Calu3 (cell line): ENCODE measurements at regions not wholly inside any gene's neighbourhood (a gene's known extent, or its start where the extent isn't known, plus 50 kb on each side); places are given as distances from the start of the nearest gene placed in this dataset.

Experiments used
- BruUV-seq: library from RNA; stranded (reverse); fragments of 400-500 nt; replicated peaks from 2 replicates; lab custom pipeline; 2021; lab: Mats Ljungman, UMichigan
- CTCF ChIA-PET: fragments of 300-600 bp; sonication (Branson Sonifier 250); formaldehyde crosslinking; loops from one replicate; lab custom pipeline; 2022; ENCODE audit warnings: antibody characterized with exemption; lab: Charles Lee
- DNase-seq: peaks from one replicate; pipeline ENCODE4 v3.0.0; 2022
- H3K27ac Mint-ChIP-seq: one replicate; pipeline ENCODE4 v1.8.0; 2022; ENCODE audit warnings: mixed read lengths; ENCODE audit not compliant: unreplicated experiment
- H3K27me3 Mint-ChIP-seq: one replicate; pipeline ENCODE4 v1.8.0; 2022; ENCODE audit warnings: mixed read lengths; ENCODE audit not compliant: unreplicated experiment
- H3K36me3 Mint-ChIP-seq: one replicate; pipeline ENCODE4 v1.8.0; 2022; ENCODE audit warnings: mild to moderate bottlenecking, moderate library complexity, mixed read lengths; ENCODE audit not compliant: insufficient read depth, unreplicated experiment
- H3K4me1 Mint-ChIP-seq: one replicate; pipeline ENCODE4 v1.8.0; 2022; ENCODE audit warnings: mild to moderate bottlenecking, low read depth, mixed read lengths; ENCODE audit not compliant: unreplicated experiment
- H3K4me3 Mint-ChIP-seq: one replicate; pipeline ENCODE4 v1.8.0; 2022; ENCODE audit warnings: mild to moderate bottlenecking, low read depth, moderate library complexity, mixed read lengths; ENCODE audit not compliant: unreplicated experiment
- H3K9me3 Mint-ChIP-seq: one replicate; pipeline ENCODE4 v1.8.0; 2022; ENCODE audit warnings: low read depth, mixed read lengths; ENCODE audit not compliant: unreplicated experiment
- intact Hi-C: fragments of 100-400 bp; cut with micrococcal nuclease; formaldehyde crosslinking; loops from one replicate; pipeline ENCODE4 v1.10.0; 2022; ENCODE audit not compliant: unreplicated experiment
- TF ChIP-seq, protein P1 (sequence below): fragments of 200-600 bp; IDR thresholded peaks from one replicate; pipeline ENCODE4 v1.8.0; 2022; ENCODE audit warnings: antibody characterized with exemption; ENCODE audit not compliant: unreplicated experiment

DNA sequence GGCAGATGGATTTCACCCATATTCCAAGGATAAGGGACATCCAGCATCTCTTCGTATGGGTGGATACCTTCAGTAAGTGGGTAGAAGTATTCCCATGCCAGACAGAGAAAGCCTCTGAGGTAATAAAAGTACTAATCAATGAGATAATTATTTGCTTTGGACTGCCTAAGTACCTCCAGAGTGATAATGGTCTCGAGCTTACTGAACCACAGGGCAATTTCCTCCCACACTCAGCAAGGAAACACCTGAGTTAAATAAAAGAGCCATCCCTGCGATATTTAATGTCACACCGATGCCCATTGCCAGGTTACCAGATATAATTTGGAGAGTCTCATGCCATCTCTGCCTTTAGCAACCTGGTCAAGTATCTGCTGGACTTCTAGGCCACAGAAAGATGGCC, 70.6 kb upstream of the MPEG1 start:
- Mint-ChIP-seq H3K4me3 (no peak overlapping the region), H3K36me3 (no peaks in the 10 kb centered on the region), H3K9me3 (no peaks in the 10 kb centered on the region), H3K27ac (no peak overlapping the region), H3K27me3 (peaks cover 32% of the 10 kb centered on the region), H3K4me1 (no peaks in the 10 kb centered on the region)
- CTCF ChIA-PET = interaction anchor here (0.9 kb wide), 1 partner anchor 19 kb away, joined by 3 read pairs; no protein-coding TSS in a partner anchor
- TF ChIP-seq, protein P1, sequence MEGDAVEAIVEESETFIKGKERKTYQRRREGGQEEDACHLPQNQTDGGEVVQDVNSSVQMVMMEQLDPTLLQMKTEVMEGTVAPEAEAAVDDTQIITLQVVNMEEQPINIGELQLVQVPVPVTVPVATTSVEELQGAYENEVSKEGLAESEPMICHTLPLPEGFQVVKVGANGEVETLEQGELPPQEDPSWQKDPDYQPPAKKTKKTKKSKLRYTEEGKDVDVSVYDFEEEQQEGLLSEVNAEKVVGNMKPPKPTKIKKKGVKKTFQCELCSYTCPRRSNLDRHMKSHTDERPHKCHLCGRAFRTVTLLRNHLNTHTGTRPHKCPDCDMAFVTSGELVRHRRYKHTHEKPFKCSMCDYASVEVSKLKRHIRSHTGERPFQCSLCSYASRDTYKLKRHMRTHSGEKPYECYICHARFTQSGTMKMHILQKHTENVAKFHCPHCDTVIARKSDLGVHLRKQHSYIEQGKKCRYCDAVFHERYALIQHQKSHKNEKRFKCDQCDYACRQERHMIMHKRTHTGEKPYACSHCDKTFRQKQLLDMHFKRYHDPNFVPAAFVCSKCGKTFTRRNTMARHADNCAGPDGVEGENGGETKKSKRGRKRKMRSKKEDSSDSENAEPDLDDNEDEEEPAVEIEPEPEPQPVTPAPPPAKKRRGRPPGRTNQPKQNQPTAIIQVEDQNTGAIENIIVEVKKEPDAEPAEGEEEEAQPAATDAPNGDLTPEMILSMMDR = no peak
- BruUV-seq = no TSS peak
- intact Hi-C loops = loop anchor here (5.0 to 10.0 kb wide), 2 partner anchors 76 to 401 kb away; no protein-coding TSS in a partner anchor
- DNase-seq = no peak

DNA sequence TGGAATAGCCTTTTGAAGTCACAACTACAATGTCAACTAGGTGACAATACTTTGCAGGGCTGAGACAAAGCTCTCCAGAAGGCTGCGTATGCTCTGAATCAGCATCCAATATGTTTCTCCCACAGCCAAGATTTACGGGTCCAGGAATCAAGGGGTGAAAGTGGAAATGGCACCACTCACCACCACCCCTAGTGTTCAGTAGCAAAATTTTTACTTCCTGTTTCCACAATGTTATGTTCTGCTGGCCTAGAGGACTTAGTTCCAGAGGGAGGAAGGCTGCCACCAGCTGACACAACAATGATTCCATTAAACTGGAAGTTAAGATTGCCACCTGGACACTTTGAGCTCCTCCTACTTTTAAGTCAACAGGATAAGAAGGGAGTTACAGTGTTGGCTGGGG, 68.5 kb upstream of the MPEG1 start:
- no peaks in the 10 kb centered on the region for H3K36me3 Mint-ChIP-seq
- H3K27me3 Mint-ChIP-seq = peaks cover 11% of the 10 kb centered on the region
- no peak overlapping the region for H3K27ac Mint-ChIP-seq
- TF ChIP-seq, protein P1 = no peak
- BruUV-seq = no TSS peak
- DNase-seq = no peak
- H3K4me1 Mint-ChIP-seq = no peaks in the 10 kb centered on the region
- intact Hi-C loops = loop anchor here (5.0 to 10.0 kb wide), 2 partner anchors 74 to 404 kb away; no protein-coding TSS in a partner anchor
- H3K9me3 Mint-ChIP-seq = peaks cover 2% of the 10 kb centered on the region
- CTCF ChIA-PET = no interaction called here
- H3K4me3 Mint-ChIP-seq = no peak overlapping the region

DNA sequence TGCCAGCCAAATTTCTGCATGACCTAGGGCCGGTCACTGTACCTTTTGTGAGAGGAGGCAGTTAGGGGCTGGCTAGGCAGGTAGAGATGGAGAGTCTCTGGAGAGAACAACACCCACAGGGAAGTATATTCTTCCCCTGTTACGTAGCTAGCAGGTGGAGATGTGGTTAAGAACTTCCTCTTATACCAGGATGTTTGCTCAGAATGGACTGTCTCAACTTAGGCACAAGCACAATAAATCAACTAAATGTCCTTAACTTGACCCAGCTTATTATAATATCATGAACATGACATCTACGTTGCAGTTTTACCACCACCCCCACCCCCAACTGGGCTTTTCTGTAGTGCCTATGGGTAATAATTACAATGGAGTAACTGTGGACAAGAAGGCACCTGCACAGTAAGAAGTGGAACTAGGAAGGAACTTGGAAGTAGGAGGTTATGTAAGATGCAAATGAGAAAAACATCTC, 60.7 kb upstream of the MPEG1 start:
- H3K4me1 Mint-ChIP-seq = peaks cover 50% of the 10 kb centered on the region
- DNase-seq = peak; percentile 34
- intact Hi-C loops = no loop called here
- BruUV-seq = no TSS peak
- peaks cover 4% of the 10 kb centered on the region for H3K36me3 Mint-ChIP-seq
- H3K9me3 Mint-ChIP-seq = peaks cover 2% of the 10 kb centered on the region
- TF ChIP-seq, protein P1 = no peak
- no peaks in the 10 kb centered on the region for H3K27me3 Mint-ChIP-seq
- CTCF ChIA-PET = interaction anchor here (0.5 to 2.3 kb wide), 6 partner anchors 10 to 1373 kb away, joined by 3 to 11 read pairs (median 4); partner anchors contain the start of gene DTX4
- peak overlapping the region; percentile 64 for H3K27ac Mint-ChIP-seq
- H3K4me3 Mint-ChIP-seq = no peak overlapping the region

DNA sequence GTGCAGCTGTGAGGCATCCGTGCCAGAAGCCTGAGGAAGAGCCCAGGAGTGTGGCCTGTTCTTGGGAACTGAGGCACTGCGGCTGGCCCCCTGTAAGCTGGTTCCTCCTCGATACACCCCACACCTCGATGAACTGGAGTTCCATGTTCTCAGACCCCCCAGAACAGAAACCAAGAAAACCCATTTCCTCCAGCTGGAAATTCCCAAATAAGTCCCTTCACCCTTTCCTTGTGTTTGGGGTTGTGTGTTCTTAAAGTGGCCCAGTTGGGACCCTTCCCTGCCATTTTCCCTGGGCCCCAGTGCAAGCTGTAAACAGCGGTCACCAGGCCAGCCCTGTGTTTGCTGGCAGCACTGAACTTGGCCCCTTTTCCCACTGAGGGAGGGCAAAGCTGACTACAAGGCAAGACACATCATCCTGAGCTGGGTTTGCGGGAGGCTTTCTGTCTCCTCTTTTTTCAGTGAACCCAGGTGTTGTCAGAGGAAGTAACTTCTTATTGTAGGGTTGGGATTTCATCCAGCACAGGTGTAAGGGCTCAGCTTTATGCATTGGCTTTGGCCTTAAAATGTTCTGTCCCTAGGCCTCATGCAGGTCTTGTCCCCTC, 60.1 kb upstream of the MPEG1 start:
- H3K4me3 Mint-ChIP-seq = no peak overlapping the region
- peaks cover 2% of the 10 kb centered on the region for H3K9me3 Mint-ChIP-seq
- peaks cover 56% of the 10 kb centered on the region for H3K4me1 Mint-ChIP-seq
- CTCF ChIA-PET = interaction anchor here (0.5 to 2.3 kb wide), 6 partner anchors 10 to 1373 kb away, joined by 3 to 11 read pairs (median 4); partner anchors contain the start of gene DTX4
- no peak for DNase-seq
- BruUV-seq = no TSS peak
- H3K27ac Mint-ChIP-seq = peak overlapping the region; percentile 64
- intact Hi-C loops = no loop called here
- TF ChIP-seq, protein P1 = no peak
- H3K36me3 Mint-ChIP-seq = peaks cover 4% of the 10 kb centered on the region
- no peaks in the 10 kb centered on the region for H3K27me3 Mint-ChIP-seq
